GM18868 (cell line): ENCODE measurements at regions not wholly inside any gene's neighbourhood (a gene's known extent, or its start where the extent isn't known, plus 50 kb on each side); places are given as distances from the start of the nearest gene placed in this dataset.

Experiments
- ATAC-seq: cut with Tn5 transposase; IDR thresholded peaks from one replicate; pipeline ENCODE4 v1.9.1; 2021; ENCODE audit warnings: mild to moderate bottlenecking, moderate library complexity; ENCODE audit not compliant: unreplicated experiment

DNA sequence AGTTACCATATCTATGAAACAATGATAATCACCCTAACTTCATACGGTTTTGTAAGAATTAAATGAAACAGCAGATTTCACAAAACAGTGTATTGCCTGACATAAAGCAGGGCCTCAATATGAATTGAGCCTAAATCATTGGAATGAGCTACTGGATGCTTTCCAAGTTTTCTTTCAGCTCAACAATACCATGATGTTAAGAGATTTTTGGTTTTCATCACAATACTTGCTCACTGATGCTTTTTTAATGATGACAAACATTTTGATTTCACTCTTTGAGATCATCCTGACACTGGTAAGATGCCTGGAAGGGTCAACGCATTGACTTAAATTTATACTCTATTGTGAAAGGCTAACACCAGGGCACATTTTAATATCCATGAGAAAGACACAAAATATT, 377.5 kb downstream of the ZNF521 start:
- ATAC-seq, result no peak

DNA sequence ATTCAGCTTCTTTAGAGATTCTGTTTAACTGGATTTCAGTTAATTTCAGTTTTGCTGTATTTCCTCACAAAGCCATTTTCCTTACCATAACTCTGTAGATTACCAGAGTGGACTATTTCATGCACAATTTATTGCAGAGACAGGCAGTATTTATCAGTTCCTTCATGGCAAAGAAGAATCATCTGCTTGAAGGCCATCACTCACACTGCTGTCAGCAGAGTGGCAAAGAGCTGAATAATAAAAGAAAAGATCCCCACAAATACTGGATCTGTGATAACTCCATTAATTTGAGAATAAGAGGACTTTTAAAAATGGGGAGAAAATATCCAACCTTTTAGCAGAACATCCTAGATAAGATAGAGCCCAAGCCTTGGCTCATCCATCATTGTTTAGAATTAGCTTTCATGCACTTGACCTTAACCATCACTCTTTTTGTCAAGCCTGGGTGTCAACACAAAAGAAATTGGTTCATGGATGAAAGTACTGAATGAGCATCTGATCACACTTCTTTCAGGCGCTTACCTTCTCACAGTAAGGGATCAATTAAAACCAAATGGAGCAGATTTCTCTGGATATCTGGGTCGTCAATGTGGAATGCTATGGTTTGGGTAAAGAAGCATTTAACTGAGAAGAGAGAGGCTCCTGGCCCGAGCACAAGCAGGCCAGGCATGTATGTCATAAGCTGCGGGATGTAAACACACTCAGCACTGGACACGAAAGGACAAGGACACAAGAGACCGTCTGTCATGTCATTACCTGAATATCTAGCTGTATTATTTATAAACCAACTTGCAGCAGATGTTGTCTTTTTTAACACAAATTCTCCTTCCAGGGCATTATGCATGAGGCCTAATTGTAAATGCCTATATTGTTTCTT, 376.2 kb downstream of the ZNF521 start:
- no peak for ATAC-seq

DNA sequence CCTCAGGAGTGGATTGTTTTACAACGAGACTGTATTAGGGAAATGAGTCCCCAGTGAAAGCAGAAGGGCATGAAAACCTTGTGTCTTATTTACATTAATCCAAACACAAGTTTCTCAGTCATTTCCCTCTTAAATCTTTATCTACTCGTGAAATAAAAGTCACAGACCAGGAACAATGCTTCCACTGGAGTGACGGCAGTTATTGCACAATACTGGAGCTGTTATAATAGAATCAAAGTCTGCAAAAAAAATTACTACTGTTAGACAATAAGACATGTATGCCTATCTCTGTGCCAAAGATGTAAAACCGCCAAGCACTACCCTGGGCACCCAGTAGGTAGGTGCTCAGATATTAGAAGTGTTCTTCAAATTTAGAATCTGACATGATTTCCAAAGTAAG, 375.5 kb downstream of the ZNF521 start:
- ATAC-seq, result no peak

DNA sequence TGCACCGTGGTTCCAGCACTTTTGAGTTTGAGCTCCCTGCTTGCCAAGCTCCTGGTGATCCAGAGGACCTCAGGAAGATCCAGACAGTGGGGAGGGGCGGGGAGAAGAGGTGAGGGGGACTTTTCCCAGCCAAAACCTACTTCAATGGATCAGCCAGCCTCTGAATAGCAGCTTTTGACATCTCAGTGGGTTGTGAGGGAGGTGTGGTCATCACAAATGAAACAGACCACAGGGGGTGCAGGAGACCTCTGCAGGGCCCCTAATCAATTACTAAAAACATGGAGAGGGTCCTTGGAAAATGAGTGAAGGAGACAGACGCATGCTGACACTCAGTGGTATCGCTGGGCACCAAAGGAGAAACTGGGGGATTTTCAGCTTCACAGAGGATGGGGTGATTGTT, 372.7 kb downstream of the ZNF521 start:
- no peak for ATAC-seq

DNA sequence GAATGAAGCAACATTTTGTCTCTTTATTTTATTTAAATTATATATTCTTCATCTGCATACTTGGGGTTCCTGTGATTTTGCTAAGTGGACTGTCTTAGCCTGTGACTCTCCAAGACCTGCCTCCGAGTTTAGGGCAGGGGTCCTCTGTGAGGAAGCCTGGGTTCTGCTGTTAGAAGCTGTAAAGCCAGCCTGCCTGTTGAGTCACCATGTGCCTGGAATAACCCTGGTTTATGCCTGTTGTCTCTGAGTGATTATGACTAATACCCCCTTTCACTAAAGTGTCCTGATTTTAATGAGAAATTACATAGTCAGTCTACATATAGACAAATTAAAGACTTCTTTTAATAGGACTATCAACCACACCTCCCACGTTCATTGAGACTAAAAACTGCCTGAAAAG, 369.1 kb downstream of the ZNF521 start:
- no peak for ATAC-seq

DNA sequence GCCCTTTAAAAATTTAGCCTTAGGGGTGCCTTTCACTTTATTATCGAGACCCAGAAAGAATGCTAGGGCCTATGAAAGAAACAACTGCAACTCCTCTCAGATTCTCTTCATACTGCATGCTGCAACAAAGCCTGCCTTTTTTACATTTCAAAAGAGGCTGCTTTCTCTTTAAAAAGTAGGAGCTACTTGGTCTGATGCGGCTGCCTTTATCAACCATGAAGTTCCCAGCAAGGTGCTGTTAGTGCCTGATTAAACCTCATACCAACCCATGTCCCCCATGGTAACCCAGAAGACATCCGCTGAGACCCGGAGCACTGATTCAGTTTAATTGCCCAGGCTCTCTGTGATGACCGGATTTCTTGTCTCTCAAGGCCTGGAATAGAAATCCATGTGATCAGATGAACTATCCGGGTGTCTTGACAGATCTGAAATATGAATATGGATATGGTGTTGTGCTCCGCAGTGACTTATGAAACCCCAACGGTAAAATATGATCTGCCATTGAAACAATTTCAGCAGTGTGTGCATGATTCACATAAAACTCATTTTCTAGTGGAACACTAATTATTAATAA, 368.3 kb downstream of the ZNF521 start:
- ATAC-seq, result no peak

DNA sequence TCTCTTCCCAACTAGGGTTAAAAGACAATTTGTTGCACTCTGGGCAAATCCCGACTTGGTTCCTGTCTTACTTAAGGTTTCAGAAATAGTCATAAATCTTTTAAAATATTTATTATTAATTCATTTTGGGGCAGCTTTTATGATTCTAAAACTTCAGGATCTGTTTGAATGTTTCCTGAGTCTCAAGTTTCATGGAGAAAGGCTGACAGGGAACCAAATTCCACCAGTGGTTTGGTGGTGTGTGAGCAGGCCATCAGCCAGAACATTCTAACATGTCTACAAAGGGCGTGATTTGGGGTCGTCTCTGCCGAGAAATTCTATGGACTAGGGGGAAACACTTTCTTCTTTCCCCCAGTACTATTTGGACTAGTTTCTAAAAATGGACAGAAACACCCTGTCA, 366.4 kb downstream of the ZNF521 start:
- no peak for ATAC-seq

DNA sequence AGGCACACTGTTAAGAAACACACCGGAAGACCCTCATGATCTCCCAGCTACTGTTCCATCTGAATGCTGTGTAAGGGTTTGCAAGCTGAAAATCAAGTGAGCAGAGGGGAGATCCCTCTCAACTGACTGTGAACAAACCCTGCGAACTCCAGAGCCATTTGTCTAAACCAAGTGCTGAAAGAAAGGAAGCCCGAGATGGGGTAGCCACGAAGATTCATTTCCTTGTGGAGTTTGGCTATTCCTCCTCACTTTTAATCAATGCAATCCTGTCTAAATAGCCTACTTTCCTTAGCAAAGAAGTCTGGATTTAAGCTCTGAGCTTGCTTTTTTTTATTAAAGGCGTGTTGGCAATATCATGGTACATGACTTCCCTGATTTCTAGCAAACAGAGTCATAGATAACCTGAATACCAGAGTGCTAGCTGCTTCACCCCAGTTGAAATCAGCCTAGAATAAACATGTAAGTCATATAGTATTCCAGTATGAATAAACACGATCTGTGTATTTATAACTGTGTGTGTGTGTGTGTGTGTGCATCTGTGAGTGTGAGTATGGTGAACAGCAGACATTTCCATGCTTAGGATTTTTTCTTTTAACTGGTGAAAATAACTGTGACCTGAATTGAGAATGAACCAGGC, 365.2 kb downstream of the ZNF521 start:
- no peak for ATAC-seq

DNA sequence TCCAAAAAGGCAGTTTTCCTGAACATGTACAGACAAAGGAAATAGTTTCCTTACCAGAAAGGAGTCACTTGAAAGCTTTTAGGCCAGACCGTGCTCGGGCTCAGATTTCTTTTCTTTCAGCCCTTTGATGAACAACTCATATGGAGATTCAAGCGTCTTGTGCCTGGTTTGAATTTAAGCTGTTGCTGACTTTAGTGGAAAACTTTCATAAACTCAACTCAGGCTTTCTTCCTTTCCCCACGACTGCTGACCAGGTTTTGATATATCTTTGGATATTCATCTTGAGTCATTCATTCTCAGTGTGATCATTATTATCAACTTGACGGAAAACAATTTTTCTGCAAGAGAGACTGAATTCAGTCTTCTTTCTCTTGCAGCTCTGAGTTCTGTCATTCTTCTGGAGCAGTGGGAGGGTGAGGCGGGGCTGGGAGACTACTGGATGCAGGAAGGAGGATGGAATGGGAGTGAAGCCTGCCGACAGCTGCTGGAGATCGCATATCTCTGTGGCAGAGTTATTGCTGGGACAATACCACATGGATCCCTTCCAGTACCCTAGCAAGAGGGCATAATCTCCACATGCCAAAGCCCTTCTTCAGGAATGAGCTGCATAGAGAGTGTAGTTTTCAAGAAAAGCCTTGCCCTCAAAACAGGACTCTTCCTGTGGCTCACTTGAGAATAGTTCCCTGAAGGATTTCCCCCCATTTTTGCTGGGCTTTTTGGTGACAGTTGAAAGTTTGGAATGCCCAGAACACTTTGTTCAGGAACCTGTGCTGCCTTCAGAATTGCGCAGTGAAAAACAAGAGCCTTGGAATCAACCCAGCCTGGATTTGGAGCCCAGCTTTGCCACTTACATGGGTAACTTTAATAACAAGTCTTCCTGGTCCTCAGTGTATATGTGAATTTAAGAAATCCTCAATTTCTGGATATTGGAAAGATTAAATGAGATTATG, 364.4 kb downstream of the ZNF521 start:
- no peak for ATAC-seq

DNA sequence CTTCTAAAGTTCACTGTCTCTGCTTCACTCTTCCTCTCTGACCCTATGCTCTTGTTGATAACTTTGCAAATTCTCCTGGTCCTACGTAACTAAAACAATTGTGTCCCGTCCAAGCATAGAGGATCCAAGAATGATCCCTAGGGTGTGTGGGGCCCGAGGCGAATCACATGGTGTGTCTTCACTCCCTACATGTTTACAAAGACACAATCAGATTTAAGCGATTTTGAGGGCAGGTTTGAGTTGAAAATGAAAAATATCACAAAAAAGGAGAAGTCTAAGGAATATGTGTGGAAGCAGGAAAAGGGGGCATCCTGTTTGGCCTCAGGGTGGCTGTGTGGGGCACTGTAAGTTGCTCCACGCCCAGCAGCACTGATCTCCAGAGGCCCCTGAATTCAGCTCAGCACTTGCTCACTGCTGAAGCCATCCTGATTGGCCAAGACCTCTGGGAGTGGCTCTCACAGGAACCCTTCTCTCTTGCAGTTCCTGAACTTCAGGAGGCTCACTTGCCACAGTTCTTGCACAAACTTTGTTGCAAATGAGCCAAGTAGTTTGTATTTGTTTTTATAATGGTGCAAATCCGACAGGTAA, 363.6 kb downstream of the ZNF521 start:
- ATAC-seq, result no peak

DNA sequence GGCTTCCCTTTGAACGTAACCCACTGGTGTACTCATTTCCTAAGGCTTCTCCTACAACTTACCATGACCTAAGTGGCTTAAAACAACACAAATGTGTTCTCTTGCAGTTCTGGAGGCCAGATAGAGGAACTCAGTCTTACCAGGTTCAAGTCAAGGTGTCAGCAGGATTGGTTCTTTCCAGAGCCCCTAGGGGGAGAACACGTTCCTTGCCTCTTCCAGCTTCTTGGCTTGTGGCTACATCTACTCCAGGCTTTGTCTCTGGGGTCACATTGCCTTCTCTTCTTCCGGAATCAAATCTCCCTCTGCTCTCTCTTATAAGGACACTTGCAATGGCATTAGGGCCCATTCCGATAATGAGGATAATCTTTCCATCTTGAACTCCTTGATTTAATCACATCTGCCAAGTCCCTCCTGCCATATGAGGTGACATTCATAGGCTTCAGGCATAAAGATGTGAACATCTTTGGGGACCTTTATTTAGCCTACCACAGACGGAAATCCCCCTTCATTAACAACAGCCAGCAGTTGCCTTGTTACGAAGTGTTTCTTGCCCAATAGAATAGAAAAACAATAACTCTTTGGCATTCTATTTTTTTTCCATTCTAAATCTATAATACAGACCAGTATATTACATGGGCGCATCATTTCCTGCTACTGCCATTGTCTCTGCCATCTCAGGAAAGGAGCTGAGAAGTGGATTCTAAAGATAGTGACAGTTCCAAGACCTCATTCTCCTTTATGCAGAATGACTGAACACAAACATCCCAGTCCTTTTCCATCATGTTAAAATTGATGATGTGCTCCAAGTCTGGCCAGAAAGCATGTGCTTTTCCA, 362.0 kb downstream of the ZNF521 start:
- no peak for ATAC-seq

DNA sequence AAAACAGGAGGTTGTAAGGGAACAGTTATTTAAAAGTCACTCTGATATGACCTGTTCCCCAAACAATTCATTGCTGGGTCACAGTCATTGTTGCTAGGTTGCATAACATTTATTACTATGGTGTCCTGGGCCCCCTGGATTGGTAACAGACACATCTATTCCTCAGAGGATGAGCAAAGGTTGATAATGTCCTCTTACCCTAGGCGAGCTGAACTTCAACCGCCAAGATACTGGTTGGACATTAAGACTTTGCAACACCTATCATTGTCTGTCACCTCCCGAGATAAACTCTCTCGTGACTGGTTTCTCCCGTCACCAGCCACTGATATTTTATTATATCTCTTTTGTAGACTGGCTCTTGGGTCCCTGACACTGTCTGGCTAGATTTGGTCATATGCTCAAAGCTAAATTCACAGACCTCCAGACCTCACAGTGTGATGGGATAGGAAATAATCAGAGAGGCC, 361.3 kb downstream of the ZNF521 start:
- no peak for ATAC-seq

DNA sequence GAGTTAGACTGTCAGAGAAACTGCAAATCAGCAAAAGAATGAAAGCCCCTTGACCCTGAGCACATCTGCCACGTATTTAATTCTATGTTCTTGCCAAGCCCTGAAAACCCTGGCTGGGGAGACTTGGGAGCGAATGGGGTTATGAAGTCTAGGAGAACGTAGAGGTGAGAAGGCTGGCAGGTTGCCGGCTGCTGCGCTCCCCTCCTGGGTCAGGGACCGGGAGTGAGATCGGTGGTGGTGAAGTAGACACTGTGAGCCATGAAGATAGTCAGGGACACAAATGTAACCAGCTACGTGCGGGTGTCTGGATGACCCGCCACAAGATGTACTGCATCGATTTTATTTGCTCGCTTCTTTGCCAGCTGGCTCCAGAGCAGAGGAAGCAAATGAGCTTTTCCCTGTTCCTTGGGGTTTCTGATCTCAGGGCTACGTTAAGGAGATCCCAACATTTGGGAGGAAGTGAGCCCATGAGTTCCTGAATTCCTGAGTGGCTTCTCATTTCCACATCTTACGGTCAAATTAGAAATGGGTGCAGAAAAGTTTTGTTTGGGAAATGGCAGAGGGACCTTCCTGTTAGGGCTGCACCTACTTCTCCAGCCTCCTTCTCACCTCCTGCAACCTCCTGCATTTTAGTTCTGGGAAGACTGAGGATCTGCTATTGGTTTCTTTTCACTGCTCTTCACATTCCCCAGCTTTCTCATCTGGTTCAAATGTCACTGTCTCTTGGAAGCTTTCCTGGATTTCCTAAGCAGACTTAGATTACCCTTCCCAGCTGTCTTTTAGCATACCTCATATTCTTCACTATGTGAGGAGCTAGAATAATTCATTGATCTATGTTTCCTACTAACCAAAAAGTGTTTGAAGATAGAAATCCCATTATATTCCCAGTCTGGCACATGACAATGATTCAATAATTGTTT, 360.6 kb downstream of the ZNF521 start:
- ATAC-seq, result no peak

DNA sequence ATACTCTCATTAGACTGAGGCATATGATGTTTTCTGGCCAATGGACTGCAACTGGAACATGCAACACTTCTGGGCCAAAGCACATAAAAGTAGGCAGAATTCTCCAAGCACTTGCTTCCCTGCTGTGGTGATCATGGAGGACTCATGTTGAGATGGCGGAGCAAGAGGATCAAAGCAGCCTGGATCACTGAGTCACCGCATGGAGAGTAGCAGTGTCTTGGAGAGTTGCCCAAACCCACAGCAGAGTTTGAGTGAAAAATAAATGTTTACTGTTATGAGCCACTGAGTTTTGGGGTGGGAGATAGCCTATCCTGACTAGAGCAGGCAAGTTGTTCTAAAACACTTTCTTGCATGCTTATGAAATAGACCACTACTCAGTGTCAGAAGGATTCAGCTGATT, 359.5 kb downstream of the ZNF521 start:
- no peak for ATAC-seq

DNA sequence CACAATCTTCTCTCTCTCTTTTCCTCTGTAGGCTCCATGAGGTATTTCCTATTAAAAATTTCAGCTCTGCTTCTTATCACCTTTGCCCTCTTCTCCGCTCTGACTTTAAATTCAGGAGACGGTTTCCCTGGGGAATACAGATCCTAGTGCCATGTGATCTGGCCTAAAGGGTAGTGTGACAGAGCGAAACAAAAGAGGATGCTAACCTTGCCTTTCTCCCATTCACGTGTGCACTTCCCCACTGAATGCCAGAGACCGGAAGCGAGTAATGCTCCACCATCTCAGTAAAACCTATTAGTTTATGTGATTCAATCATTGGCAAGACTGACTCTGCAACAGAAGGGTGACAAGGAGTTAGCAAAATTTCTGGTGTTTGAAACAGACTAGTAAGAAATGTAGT, 358.3 kb downstream of the ZNF521 start:
- no peak for ATAC-seq

DNA sequence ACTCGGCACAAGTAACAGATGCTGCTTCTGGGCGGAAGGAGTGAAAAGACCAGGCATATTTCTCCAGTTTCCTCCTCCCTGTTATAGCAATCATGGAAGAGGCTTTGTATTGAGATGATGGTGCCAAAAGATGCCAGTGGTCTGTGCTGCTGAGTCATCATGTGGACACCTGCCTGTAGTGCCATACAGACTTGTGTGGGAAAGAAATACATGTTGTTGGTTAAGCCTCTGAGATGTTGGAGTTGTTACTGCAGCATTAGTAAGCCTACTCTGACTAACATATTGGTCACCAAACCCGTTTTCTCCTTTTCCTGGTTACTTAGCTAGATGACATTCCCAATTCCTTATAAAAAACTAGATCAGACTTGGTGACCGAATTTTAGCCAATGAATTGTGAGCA, 356.9 kb downstream of the ZNF521 start:
- ATAC-seq, result no peak

DNA sequence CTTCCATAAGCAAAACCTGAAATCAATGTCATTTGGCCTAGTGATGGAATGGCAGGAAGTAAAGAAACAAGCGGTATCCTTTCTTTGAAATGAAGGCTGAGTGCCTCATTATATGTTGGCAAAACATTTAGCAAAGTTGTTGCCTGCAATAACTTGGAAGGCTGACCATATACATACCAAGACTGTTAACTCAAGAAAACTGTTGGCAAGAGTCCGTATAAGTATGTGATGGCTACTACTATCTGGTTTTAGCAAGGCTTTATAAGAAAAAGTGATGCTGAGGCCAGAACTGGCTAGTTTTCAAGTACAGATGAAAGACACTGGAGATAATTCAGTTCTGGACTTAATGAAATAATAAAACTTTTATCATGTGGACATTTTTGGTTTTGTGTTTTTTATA, 356.2 kb downstream of the ZNF521 start:
- no peak for ATAC-seq

DNA sequence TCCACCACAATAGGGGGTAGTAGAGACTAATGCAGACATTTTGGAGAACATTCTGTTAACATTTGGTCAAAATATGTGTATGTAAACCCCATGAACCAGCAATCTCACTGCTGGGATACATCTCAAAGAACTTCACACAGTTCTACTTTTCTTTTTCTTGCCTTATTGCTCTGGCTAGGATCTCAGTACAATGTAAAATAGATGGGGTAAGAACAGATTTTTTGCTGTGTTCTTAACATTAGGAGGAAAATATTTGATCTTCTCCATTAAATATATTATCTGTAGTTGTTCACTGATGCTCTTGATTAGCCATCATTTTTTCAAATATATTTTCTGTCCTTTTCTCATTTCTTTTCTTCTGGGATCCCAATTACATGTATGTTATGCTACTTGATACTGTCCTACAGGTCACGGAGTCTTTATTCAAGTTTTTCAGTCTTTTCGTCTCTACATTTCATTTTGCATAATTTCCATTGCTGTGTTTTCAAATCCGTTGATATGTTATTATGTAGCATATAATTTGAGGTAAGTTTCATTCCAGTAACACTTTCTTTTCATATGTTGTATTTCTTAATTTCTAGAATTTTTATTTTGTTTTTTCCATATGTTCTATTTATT, 352.2 kb downstream of the ZNF521 start:
- no peak for ATAC-seq
